Urothelium cell line (cell line): ENCODE measurements at regions not wholly inside any gene's neighbourhood (a gene's known extent, or its start where the extent isn't known, plus 50 kb on each side); places are given as distances from the start of the nearest gene placed in this dataset.
A peak's percentile ranks its signal among the peaks of the same experiment; 100 is the strongest.

ENCODE experiments used
- DNase-seq: peaks from one replicate; pipeline ENCODE4 v3.0.0; 2011; ENCODE audit warnings: low spot score, mixed read lengths
- FAIRE-seq: peaks from 2 replicates; lab custom pipeline; 2011; peaks lifted over from hg19 to GRCh38; lab: Jason Lieb, UNC

- no peak for DNase-seq
- FAIRE-seq = no peak
Observed at GRCh38 chr10:3439183-3439582, 266.6 kb upstream of the PITRM1 start.

GRCh38 chr10:3438606-3439005, 266.0 kb upstream of the PITRM1 start:
- DNase-seq = no peak

GRCh38 chr10:3435671-3436070, 263.1 kb upstream of the PITRM1 start:
- FAIRE-seq (no peak), DNase-seq (no peak)

More at GRCh38 chr10:3438606-3439005, 266.0 kb upstream of the PITRM1 start:
- no peak for FAIRE-seq

GRCh38 chr10:3433988-3434387, 261.4 kb upstream of the PITRM1 start:
- FAIRE-seq (no peak), DNase-seq (no peak)

- no peak for DNase-seq
- no peak for FAIRE-seq
Observed at GRCh38 chr10:3433131-3433530, 260.5 kb upstream of the PITRM1 start.

- DNase-seq (no peak), FAIRE-seq (no peak)
Observed at GRCh38 chr10:3432081-3432825, 259.7 kb upstream of the PITRM1 start.

GRCh38 chr10:3430501-3430900, 257.9 kb upstream of the PITRM1 start:
- FAIRE-seq = no peak
- no peak for DNase-seq

- no peak for DNase-seq
- FAIRE-seq = no peak
Observed at GRCh38 chr10:3429676-3430075, 257.1 kb upstream of the PITRM1 start.

GRCh38 chr10:3428826-3429225, 256.2 kb upstream of the PITRM1 start:
- FAIRE-seq (no peak), DNase-seq (no peak)

GRCh38 chr10:3427950-3428354, 255.4 kb upstream of the PITRM1 start:
- no peak for FAIRE-seq

GRCh38 chr10:3427347-3427746, 254.8 kb upstream of the PITRM1 start:
- FAIRE-seq = no peak
- DNase-seq = no peak

More at GRCh38 chr10:3427950-3428354, 255.4 kb upstream of the PITRM1 start:
- no peak for DNase-seq

GRCh38 chr10:3426190-3426845, 253.7 kb upstream of the PITRM1 start:
- FAIRE-seq (no peak), DNase-seq (no peak)

- DNase-seq = no peak
Observed at GRCh38 chr10:3425716-3426115, 253.1 kb upstream of the PITRM1 start.

GRCh38 chr10:3425261-3425660, 252.7 kb upstream of the PITRM1 start:
- DNase-seq (no peak), FAIRE-seq (no peak)

More at GRCh38 chr10:3425716-3426115, 253.1 kb upstream of the PITRM1 start:
- FAIRE-seq = no peak

GRCh38 chr10:3424111-3424851, 251.7 kb upstream of the PITRM1 start:
- FAIRE-seq (no peak), DNase-seq (peak; percentile 51)

- DNase-seq = no peak
- no peak for FAIRE-seq
Observed at GRCh38 chr10:3423384-3423783, 250.8 kb upstream of the PITRM1 start.

GRCh38 chr10:3422282-3422681, 249.7 kb upstream of the PITRM1 start:
- DNase-seq = no peak
- FAIRE-seq = no peak

GRCh38 chr10:3421537-3422257, 249.1 kb upstream of the PITRM1 start:
- no peak for DNase-seq

GRCh38 chr10:3420527-3421469, 248.2 kb upstream of the PITRM1 start:
- FAIRE-seq (no peak), DNase-seq (no peak)

More at GRCh38 chr10:3421537-3422257, 249.1 kb upstream of the PITRM1 start:
- no peak for FAIRE-seq
